ENCODE measurements at regions not wholly inside any gene's neighbourhood (a gene's known extent, or its start where the extent isn't known, plus 50 kb on each side); places are given as distances from the start of the nearest gene placed in this dataset.
"Not testable (repeated sequence)": the region's sequence is repeated elsewhere in the genome, so short reads cannot be mapped to it uniquely, and the experiment has no call there.

DNA sequence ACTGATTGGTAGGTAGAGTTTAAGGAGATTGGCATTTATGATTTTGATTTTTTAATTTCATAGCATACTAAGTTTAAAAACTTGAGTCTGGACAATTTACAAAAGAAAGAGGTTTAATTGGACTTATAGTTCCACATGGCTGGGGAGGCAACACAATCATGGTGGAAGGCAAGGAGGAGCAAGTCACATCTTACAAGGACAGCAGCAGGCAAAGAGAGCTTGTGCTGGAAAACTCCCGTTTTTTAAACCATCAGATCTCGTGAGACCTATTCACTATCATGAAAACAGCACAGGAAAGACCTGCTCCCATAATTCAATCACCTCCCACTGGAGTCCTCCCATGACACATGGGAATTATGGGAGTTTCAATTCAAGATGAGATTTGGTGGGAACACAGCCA lies 630.9 kb upstream of the NR2F2 start:
- no peak for DNase-seq (ENCODE audit: low spot score)

- DNase-seq (ENCODE audit: low spot score), result not testable (repeated sequence)
Measured at GRCh38 chr15:95700692-95701091, 629.8 kb upstream of the NR2F2 start.

DNA sequence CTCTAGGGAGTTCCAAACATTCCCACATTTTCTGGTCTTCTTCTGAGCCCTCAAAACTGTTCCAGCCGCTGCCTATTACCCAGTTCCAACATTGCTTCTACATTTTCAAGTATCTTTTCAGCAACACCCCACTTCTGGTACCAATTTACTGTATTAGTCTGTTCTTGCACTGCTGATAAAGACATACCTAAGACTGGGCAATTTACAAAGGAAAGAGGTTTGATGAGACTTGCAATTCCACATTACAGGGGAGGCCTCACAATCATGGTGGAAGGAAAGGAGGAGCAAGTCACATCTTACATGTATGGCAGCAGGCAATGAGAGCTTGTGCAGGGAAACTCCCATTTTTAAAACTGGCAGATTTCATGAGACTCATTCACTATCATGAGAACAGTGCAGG lies 629.1 kb upstream of the NR2F2 start:
- no peak for DNase-seq (ENCODE audit: low spot score)

DNA sequence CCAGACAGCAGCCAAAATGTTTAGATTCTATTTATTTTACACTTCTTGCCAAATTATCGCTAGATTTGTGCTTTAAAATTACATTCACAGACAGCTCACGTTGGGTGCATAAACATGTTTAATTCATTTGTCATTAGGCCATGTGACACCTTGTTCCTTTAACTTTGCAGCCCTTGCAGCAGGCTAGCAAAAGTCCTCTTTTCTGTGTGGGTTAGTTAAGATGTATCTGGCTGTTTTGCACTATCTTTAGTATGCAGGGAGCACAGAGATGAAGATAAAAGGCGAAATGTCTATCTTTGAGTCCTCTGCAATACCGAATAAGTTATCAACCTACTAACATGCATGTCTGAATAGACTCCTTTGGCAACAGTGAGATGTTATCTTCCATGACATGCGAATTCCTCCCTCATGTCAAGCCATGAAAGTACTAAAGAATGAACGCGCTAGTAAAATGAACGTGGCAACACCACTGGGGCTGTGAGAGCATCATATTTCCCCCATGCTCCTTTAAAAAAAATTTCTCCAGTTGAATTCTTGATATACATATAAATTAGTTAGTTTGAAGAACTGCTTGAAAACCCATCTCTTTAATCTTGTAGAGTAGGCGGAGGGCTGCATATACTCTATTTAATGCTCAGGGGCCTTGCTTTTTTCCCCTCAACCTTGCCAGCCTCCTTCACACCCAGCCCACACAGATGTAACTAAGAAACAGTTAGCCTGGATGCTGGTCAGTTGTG lies 620.4 kb upstream of the NR2F2 start:
- no peak for DNase-seq (ENCODE audit: low spot score)

- DNase-seq (ENCODE audit: low spot score), result no peak
Measured at GRCh38 chr15:95712785-95713184, 617.7 kb upstream of the NR2F2 start.

GRCh38 chr15:95713324-95713723 lies 617.2 kb upstream of the NR2F2 start:
- DNase-seq (ENCODE audit: low spot score), result no peak

- no peak for DNase-seq (ENCODE audit: low spot score)
Measured at GRCh38 chr15:95715116-95715903, 615.2 kb upstream of the NR2F2 start.

GRCh38 chr15:95715906-95716656 lies 614.4 kb upstream of the NR2F2 start:
- DNase-seq (ENCODE audit: low spot score), result no peak

- DNase-seq (ENCODE audit: low spot score), result no peak
Measured at GRCh38 chr15:95716708-95717107, 613.8 kb upstream of the NR2F2 start.

- peak; percentile 87 for DNase-seq (ENCODE audit: low spot score)
Measured at GRCh38 chr15:95718441-95718840, 612.1 kb upstream of the NR2F2 start.

- no peak for DNase-seq (ENCODE audit: low spot score)
Measured at GRCh38 chr15:95724908-95725633, 605.4 kb upstream of the NR2F2 start.

DNA sequence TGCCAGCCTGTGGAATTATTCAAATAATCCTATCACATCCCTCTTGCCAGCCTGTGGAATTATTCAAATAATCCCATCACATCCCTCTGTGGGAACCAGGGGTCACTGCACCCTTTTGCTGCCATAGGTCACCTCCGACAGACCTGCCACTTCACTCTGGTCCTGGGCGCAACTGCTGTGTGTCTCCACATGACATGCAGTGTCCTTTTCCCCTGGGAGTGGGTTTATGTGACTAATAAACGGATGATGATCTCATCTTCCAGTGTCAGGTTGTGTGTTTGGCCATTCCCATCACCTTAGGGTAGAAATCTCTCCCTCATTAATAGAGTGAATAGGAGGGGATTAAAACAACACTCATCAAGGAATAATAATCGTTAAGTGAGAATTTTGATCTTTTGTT lies 603.6 kb upstream of the NR2F2 start:
- DNase-seq (ENCODE audit: low spot score), result no peak

DNA sequence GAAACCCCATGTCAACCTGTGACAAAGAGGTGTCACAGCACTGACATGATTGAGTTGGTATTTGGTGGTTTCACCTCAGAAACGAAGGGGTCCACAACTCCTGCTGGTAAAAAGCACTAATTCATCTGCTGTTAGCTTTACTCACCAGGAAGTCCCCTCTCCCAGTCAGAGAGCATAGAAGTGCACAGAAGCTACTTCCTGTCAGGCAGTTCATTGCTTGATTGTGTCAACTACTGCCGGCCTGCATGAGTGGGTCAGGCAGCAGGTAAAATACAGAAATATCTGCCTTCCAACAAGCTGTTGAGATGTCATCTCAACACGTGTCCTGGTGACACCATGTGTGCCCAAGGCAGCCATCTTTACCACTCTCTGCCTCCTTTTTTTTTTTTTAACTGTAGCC lies 596.6 kb upstream of the NR2F2 start:
- DNase-seq (ENCODE audit: low spot score), result no peak

DNA sequence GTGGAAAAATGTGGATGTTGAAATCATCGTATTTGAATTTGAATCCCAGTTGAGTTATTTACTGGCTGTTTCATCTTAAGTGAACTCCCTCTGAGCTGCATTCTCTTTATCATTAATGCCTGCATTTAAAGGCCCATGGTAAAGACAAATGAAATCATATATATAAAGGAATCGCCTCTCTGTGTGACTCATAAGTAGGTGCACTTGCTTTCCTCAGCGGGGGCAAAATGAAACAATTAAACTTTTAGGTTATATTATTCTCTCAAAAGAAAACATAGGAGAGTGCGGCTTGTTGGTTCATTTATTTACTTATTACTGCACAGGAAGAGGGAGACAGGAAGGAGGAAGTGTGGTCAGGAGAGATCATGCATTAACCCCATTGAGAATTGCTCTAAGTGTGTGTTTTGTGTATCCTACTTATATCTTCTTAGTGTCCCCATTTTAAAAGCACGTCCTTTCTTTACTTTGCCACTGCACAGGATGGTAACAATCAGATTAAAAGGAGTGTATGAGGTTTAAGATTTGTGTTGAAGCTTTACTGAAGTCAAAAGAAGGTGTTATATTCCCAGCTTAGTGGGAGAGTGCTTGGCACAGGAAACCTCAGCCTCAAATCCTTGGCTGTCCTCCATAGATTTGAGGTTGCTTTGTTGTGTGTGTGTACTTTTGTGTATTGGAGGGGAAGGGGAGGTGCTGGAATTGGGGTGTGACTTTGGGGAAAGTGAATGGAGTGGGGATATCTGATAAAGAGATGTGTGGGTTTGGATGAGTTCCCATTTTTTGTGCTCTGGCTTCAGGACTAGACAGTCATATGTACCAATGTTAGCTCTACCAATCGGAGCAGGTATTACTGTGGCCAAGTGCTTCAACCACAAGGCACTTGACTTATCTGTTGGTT lies 595.8 kb upstream of the NR2F2 start:
- no peak for DNase-seq (ENCODE audit: low spot score)

GRCh38 chr15:95737060-95737459 lies 593.4 kb upstream of the NR2F2 start:
- no peak for DNase-seq (ENCODE audit: low spot score)

GRCh38 chr15:95739131-95739530 lies 591.4 kb upstream of the NR2F2 start:
- DNase-seq (ENCODE audit: low spot score), result no peak

DNA sequence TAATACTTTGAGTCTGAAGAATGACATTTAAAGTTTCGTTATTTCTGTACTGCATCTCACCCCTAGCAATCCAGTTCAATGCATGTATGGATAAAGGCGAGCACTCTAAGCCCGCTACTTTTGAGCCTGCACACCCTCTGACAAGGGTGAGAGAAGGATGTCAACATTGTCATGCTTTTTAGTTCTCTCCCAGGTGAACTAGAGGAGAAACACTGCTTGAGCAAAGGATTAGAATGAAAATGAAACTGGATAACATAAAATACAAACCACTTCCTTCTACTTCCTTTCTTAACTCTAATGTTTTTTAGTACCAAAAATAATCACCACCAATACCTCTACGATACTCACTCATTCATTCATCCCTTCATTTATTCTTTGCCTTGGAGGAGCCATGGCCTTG lies 588.7 kb upstream of the NR2F2 start:
- no peak for DNase-seq (ENCODE audit: low spot score)

- DNase-seq (ENCODE audit: low spot score), result no peak
Measured at GRCh38 chr15:95742256-95742655, 588.2 kb upstream of the NR2F2 start.

DNA sequence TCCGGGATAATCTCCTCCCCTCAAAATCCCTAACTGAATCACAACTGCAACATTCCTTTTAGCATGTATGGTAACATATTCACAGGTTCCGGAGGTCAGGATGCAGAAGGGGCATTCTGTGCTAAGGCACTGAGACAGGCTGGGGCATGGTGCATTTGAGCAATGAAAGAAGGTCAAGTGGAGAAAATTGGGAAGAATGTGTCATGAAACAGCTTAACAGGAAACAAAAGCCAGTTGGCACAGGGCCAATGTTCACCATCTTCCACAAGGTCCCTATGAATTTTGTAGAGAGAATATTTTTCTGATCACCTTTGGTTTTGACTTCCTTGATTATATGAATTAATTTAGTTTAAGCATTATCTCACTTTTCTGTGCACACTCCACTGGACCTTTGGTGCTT lies 587.7 kb upstream of the NR2F2 start:
- DNase-seq (ENCODE audit: low spot score), result no peak

DNA sequence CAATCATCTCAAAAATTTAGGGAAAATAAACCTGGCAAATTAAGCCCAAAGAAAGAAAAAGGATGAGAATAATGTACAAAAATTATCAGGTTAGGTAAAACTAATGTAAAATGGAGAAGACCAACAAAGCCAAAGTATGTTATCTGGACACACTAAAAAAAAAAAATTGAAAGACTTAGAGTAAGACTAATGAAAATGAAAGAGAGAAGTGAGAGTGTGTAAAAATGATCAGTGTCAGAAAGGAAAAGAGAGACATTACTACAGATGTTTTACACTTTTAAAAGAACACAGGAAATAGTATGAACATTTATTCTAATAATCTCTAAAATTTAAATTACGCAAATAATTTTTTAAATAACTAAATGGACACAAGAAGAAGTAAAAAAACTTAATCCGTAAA lies 573.3 kb upstream of the NR2F2 start:
- DNase-seq (ENCODE audit: low spot score), result no peak

- no peak for DNase-seq (ENCODE audit: low spot score)
Measured at GRCh38 chr15:95758451-95758850, 572.0 kb upstream of the NR2F2 start.
